ENCODE measurements at regions not wholly inside any gene's neighbourhood (a gene's known extent, or its start where the extent isn't known, plus 50 kb on each side); places are given as distances from the start of the nearest gene placed in this dataset.

DNA sequence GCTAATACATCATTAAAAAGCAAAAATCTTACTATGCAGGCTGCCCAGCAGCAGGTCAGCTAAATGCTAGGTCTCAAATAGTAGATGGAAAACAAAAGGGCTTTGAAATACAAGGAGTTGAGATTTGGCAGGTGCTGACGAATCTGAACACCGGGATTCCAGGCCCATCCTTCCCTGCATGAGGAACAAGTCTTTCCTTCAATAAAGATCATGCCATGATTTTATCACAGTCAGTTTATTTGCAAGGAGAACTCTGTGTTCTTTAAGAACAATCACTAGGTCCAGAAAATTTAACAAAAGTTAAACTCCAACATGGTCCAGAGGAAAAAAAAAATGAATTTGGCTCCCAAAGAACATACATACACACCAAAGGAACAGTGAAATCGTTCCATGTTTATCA is 551.4 kb downstream of the SLITRK6 start:
- TF ChIP-seq, protein P1, sequence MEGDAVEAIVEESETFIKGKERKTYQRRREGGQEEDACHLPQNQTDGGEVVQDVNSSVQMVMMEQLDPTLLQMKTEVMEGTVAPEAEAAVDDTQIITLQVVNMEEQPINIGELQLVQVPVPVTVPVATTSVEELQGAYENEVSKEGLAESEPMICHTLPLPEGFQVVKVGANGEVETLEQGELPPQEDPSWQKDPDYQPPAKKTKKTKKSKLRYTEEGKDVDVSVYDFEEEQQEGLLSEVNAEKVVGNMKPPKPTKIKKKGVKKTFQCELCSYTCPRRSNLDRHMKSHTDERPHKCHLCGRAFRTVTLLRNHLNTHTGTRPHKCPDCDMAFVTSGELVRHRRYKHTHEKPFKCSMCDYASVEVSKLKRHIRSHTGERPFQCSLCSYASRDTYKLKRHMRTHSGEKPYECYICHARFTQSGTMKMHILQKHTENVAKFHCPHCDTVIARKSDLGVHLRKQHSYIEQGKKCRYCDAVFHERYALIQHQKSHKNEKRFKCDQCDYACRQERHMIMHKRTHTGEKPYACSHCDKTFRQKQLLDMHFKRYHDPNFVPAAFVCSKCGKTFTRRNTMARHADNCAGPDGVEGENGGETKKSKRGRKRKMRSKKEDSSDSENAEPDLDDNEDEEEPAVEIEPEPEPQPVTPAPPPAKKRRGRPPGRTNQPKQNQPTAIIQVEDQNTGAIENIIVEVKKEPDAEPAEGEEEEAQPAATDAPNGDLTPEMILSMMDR (IDR thresholded peaks at IDR 0.05; ENCODE audit: insufficient read depth, low read length): no peak
- TF ChIP-seq POLR2AphosphoS5 (IDR thresholded peaks at IDR 0.05; ENCODE audit: low read depth): no peak
- TF ChIP-seq GABPA (IDR thresholded peaks at IDR 0.05; ENCODE audit: low read depth): no peak
- TF ChIP-seq, protein P2, sequence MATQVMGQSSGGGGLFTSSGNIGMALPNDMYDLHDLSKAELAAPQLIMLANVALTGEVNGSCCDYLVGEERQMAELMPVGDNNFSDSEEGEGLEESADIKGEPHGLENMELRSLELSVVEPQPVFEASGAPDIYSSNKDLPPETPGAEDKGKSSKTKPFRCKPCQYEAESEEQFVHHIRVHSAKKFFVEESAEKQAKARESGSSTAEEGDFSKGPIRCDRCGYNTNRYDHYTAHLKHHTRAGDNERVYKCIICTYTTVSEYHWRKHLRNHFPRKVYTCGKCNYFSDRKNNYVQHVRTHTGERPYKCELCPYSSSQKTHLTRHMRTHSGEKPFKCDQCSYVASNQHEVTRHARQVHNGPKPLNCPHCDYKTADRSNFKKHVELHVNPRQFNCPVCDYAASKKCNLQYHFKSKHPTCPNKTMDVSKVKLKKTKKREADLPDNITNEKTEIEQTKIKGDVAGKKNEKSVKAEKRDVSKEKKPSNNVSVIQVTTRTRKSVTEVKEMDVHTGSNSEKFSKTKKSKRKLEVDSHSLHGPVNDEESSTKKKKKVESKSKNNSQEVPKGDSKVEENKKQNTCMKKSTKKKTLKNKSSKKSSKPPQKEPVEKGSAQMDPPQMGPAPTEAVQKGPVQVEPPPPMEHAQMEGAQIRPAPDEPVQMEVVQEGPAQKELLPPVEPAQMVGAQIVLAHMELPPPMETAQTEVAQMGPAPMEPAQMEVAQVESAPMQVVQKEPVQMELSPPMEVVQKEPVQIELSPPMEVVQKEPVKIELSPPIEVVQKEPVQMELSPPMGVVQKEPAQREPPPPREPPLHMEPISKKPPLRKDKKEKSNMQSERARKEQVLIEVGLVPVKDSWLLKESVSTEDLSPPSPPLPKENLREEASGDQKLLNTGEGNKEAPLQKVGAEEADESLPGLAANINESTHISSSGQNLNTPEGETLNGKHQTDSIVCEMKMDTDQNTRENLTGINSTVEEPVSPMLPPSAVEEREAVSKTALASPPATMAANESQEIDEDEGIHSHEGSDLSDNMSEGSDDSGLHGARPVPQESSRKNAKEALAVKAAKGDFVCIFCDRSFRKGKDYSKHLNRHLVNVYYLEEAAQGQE (IDR thresholded peaks at IDR 0.05; ENCODE audit: insufficient replicate concordance, low read depth): no peak
- TF ChIP-seq SPI1 (IDR thresholded peaks at IDR 0.05; ENCODE audit: borderline replicate concordance, low read depth): no peak
